HCT116 (cell line): ENCODE measurements at regions not wholly inside any gene's neighbourhood (a gene's known extent, or its start where the extent isn't known, plus 50 kb on each side); places are given as distances from the start of the nearest gene placed in this dataset.

Source experiments
- ATAC-seq: fragments of 200-7000 bp; cut with Tn5 transposase; 2 replicates; pipeline ENCODE4 v1.9.1; 2020; ENCODE audit warnings: mild to moderate bottlenecking, moderate library complexity
- BruUV-seq: library from RNA; stranded (reverse); fragments of 400-500 nt; replicated peaks from 2 replicates; lab custom pipeline; 2021; lab: Mats Ljungman, UMichigan
- CTCF ChIA-PET: fragments of 300-600 bp; sonication (Branson Sonifier 250); formaldehyde crosslinking; loops from one replicate; lab custom pipeline; 2021; ENCODE audit warnings: antibody characterized with exemption; lab: Charles Lee
- POLR2A ChIA-PET: fragments of 300-600, 350-600 bp; sonication (Branson Sonifier 250); formaldehyde crosslinking; loops from one replicate; lab custom pipeline; 2021; ENCODE audit warnings: antibody characterized with exemption; lab: Charles Lee
- RAD21 ChIA-PET, 2 experiments: fragments of 300-600 bp; sonication (Branson Sonifier 250); formaldehyde crosslinking; loops; one replicate each; lab custom pipeline; 2023; ENCODE audit warnings: low total read pairs in 2 of 2; ENCODE audit not compliant: uncharacterized antibody in 2 of 2, unreplicated experiment in 2 of 2, low non-redundant PET in 1 of 2; lab: Charles Lee
- DNase-seq: peaks from one replicate; pipeline ENCODE4 v3.0.0-alpha.2; 2010; ENCODE audit warnings: low read depth, low spot score
- H2AFZ ChIP-seq: fragments of 200-600 bp; shearing (Covaris generic), sonication (generic); 2 replicates; pipeline ENCODE4 v1.6.1; 2017; ENCODE audit warnings: low read depth, mixed run types, mixed read lengths, antibody characterized with exemption, low read length; ENCODE audit not compliant: poor library complexity, severe bottlenecking
- H3K27ac ChIP-seq: 2 replicates; pipeline ENCODE4 v1.5.1; 2012; ENCODE audit warnings: low read depth, low read length
- H3K27me3 ChIP-seq: fragments of 200-600 bp; sonication (generic); 2 replicates; pipeline ENCODE4 v1.6.1; 2016; ENCODE audit warnings: mixed run types, low read length, mixed read lengths; ENCODE audit not compliant: insufficient read depth
- H3K36me3 ChIP-seq, 2 experiments: fragments of 200-500 bp in 1 of 2; fragments of 200-600 bp in 1 of 2; sonication (Bioruptor generic) in 1 of 2; sonication (generic) in 1 of 2; 2 replicates each; pipeline versions ENCODE4 v1.5.1 to v1.6.1; 2014 to 2016; ENCODE audit warnings: low read length in 2 of 2, inconsistent platforms in 1 of 2, mixed read lengths in 1 of 2, mixed run types in 1 of 2; ENCODE audit not compliant: insufficient read depth in 2 of 2, control insufficient read depth in 1 of 2
- H3K4me1 ChIP-seq, 2 experiments: fragments of 200-600 bp in 1 of 2; sonication (generic) in 1 of 2; 2 replicates each; pipeline versions ENCODE4 v1.5.1 to v1.6.1; 2012 to 2017; ENCODE audit warnings: low read length in 2 of 2, inconsistent platforms in 1 of 2, mild to moderate bottlenecking in 1 of 2, mixed read lengths in 1 of 2, mixed run types in 1 of 2, moderate library complexity in 1 of 2; ENCODE audit not compliant: insufficient read depth in 2 of 2, control insufficient read depth in 1 of 2
- H3K4me2 ChIP-seq: fragments of 200-600 bp; sonication (generic); 2 replicates; pipeline ENCODE4 v1.6.1; 2017; ENCODE audit warnings: mixed run types, low read length, mixed read lengths
- H3K4me3 ChIP-seq, 2 experiments: fragments of 200-600 bp in 1 of 2; sonication (generic) in 1 of 2; replicated peaks in 1 of 2; 2 replicates each; pipeline ENCODE4 v1.5.1; 2011 to 2016; ENCODE audit warnings: low read length in 2 of 2, control low read depth in 1 of 2, low read depth in 1 of 2, mild to moderate bottlenecking in 1 of 2, mixed read lengths in 1 of 2, mixed run types in 1 of 2
- H3K79me2 ChIP-seq: fragments of 200-600 bp; sonication (generic); 2 replicates; pipeline ENCODE4 v1.6.1; 2017; ENCODE audit warnings: mild to moderate bottlenecking, mixed run types, low read length, moderate library complexity, mixed read lengths; ENCODE audit not compliant: insufficient read depth
- H3K9ac ChIP-seq: fragments of 200-600 bp; sonication (generic); 2 replicates; pipeline ENCODE4 v1.6.1; 2016; ENCODE audit warnings: low read length, mixed read lengths
- H3K9me2 ChIP-seq: fragments of 200-600 bp; sonication (generic), shearing (Covaris generic); 2 replicates; pipeline ENCODE4 v1.6.1; 2017; ENCODE audit warnings: mixed run types, mild to moderate bottlenecking, moderate library complexity; ENCODE audit not compliant: insufficient read depth
- H3K9me3 ChIP-seq, 2 experiments: fragments of 200-500 bp in 1 of 2; fragments of 200-600 bp in 1 of 2; sonication (Bioruptor generic) in 1 of 2; sonication (generic) in 1 of 2; 2 replicates each; pipeline ENCODE4 v1.6.1; 2014 to 2017; ENCODE audit warnings: low read length in 2 of 2, mixed read lengths in 2 of 2, inconsistent platforms in 1 of 2, low read depth in 1 of 2, mild to moderate bottlenecking in 1 of 2, mixed run types in 1 of 2, moderate library complexity in 1 of 2; ENCODE audit not compliant: control insufficient read depth in 1 of 2, insufficient read depth in 1 of 2
- H4K20me1 ChIP-seq: fragments of 200-600 bp; sonication (generic), shearing (Covaris generic); 2 replicates; pipeline ENCODE4 v1.6.1; 2017; ENCODE audit warnings: mixed run types, mild to moderate bottlenecking, moderate library complexity; ENCODE audit not compliant: insufficient read depth
- ATF3 ChIP-seq: IDR thresholded peaks from 2 replicates; pipeline ENCODE4 v1.6.1; 2012
- CEBPB ChIP-seq: IDR thresholded peaks from 2 replicates; pipeline ENCODE4 v1.6.1; 2012; ENCODE audit warnings: low read depth
- CTCF ChIP-seq, 3 experiments: fragments of 200-600 bp in 1 of 3; sonication (generic) in 1 of 3; IDR thresholded peaks in 2 of 3; conservative IDR thresholded peaks in 1 of 3; 2 replicates each; pipeline ENCODE4 v1.5.1; 2012 to 2017; ENCODE audit warnings: low read depth in 2 of 3, low read length in 2 of 3, antibody characterized with exemption in 1 of 3, borderline replicate concordance in 1 of 3, control low read depth in 1 of 3, mild to moderate bottlenecking in 1 of 3, mixed read lengths in 1 of 3, mixed run types in 1 of 3, moderate library complexity in 1 of 3; ENCODE audit not compliant: insufficient read depth in 1 of 3
- EGR1 ChIP-seq: IDR thresholded peaks from 2 replicates; pipeline ENCODE4 v1.6.1; 2012; ENCODE audit warnings: low read depth
- ELF1 ChIP-seq: IDR thresholded peaks from 2 replicates; pipeline ENCODE4 v1.6.1; 2012; ENCODE audit warnings: low read depth, borderline replicate concordance
- EZH2 ChIP-seq: fragments of 200-600 bp; sonication (generic); IDR thresholded peaks from 2 replicates; pipeline ENCODE4 v1.6.1; 2017; ENCODE audit warnings: antibody characterized with exemption, mixed run types
- EZH2phosphoT487 ChIP-seq: fragments of 200-600 bp; IDR thresholded peaks from 2 replicates; pipeline ENCODE4 v1.6.1; 2018; ENCODE audit warnings: antibody characterized with exemption, borderline replicate concordance
- FOSL1 ChIP-seq: IDR thresholded peaks from 2 replicates; pipeline ENCODE4 v1.6.1; 2012; ENCODE audit warnings: low read depth
- JUND ChIP-seq: IDR thresholded peaks from 2 replicates; pipeline ENCODE4 v1.6.1; 2012
- POLR2A ChIP-seq: IDR thresholded peaks from 2 replicates; pipeline ENCODE4 v1.7.0; 2011; ENCODE audit warnings: borderline replicate concordance; ENCODE audit not compliant: insufficient read depth, insufficient read length; ENCODE audit errors: extremely low read depth
- POLR2AphosphoS5 ChIP-seq: IDR thresholded peaks from 2 replicates; pipeline ENCODE4 v1.6.1; 2011; ENCODE audit warnings: mild to moderate bottlenecking, low read depth, low read length, moderate library complexity
- REST ChIP-seq: IDR thresholded peaks from 2 replicates; pipeline ENCODE4 v1.6.1; 2012; ENCODE audit warnings: low read depth
- SIN3A ChIP-seq: IDR thresholded peaks from 2 replicates; pipeline ENCODE4 v1.6.1; 2012; ENCODE audit warnings: low read depth
- SP1 ChIP-seq: IDR thresholded peaks from 2 replicates; pipeline ENCODE4 v1.6.1; 2012; ENCODE audit warnings: low read depth
- SRF ChIP-seq: IDR thresholded peaks from 2 replicates; pipeline ENCODE4 v1.6.1; 2012; ENCODE audit warnings: low read depth
- YY1 ChIP-seq: IDR thresholded peaks from 2 replicates; pipeline ENCODE4 v1.6.1; 2011; ENCODE audit warnings: low read length, low read depth, moderate library complexity, mild to moderate bottlenecking; ENCODE audit not compliant: insufficient replicate concordance; ENCODE audit errors: extremely low read depth
- ZNF274 ChIP-seq: fragments of 200-500 bp; sonication (Bioruptor generic); IDR thresholded peaks from 2 replicates; pipeline ENCODE4 v1.6.1; 2014; ENCODE audit warnings: mild to moderate bottlenecking, low read depth, low read length, inconsistent platforms
- intact Hi-C: fragments of 100-400 bp; cut with micrococcal nuclease; formaldehyde crosslinking; loops from 2 replicates; pipeline ENCODE4 v1.10.0; 2022
- TF ChIP-seq, protein P1 (sequence below): IDR thresholded peaks from 2 replicates; pipeline ENCODE4 v1.6.1; 2011; ENCODE audit warnings: mild to moderate bottlenecking, low read length, moderate library complexity; ENCODE audit not compliant: insufficient replicate concordance; ENCODE audit errors: extremely low read depth
- TF ChIP-seq, protein P2 (sequence below): IDR thresholded peaks from 2 replicates; pipeline ENCODE4 v1.6.1; 2012

GRCh38 chr6:67131827-67132226, 1424.8 kb upstream of the EYS start:
- H3K4me3 ChIP-seq: no peak overlapping the region
- no peak overlapping the region for H3K9ac ChIP-seq
- H3K9me2 ChIP-seq: no peaks in the 10 kb centered on the region
- RAD21 ChIA-PET: no interaction called here
- ATAC-seq (no peak), DNase-seq (no peak)
- no peaks in the 10 kb centered on the region for H3K36me3 ChIP-seq
- H2AFZ ChIP-seq: no peak overlapping the region
- H3K79me2 ChIP-seq: no peaks in the 10 kb centered on the region
- H3K27ac ChIP-seq: no peak overlapping the region
- no peaks in the 10 kb centered on the region for H3K4me1 ChIP-seq
- peaks cover 19% of the 10 kb centered on the region in 2 experiments; a peak in 2 of 4 replicates for H3K9me3 ChIP-seq
- no peak overlapping the region for H3K4me2 ChIP-seq
- intact Hi-C loops: no loop called here
- no peak for TF ChIP-seq ELF1
- TF ChIP-seq ZNF274: no peak
- no peak for TF ChIP-seq ATF3
- no peak for TF ChIP-seq POLR2AphosphoS5
- no peak for TF ChIP-seq EZH2
- no peak for TF ChIP-seq SRF
- TF ChIP-seq YY1: no peak
- TF ChIP-seq SP1: no peak
- no peak for TF ChIP-seq EGR1
- TF ChIP-seq, protein P1, sequence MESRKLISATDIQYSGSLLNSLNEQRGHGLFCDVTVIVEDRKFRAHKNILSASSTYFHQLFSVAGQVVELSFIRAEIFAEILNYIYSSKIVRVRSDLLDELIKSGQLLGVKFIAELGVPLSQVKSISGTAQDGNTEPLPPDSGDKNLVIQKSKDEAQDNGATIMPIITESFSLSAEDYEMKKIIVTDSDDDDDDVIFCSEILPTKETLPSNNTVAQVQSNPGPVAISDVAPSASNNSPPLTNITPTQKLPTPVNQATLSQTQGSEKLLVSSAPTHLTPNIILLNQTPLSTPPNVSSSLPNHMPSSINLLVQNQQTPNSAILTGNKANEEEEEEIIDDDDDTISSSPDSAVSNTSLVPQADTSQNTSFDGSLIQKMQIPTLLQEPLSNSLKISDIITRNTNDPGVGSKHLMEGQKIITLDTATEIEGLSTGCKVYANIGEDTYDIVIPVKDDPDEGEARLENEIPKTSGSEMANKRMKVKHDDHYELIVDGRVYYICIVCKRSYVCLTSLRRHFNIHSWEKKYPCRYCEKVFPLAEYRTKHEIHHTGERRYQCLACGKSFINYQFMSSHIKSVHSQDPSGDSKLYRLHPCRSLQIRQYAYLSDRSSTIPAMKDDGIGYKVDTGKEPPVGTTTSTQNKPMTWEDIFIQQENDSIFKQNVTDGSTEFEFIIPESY: no peak
- no peak for TF ChIP-seq JUND
- TF ChIP-seq REST: no peak
- TF ChIP-seq POLR2A: no peak
- TF ChIP-seq CEBPB: no peak
- TF ChIP-seq, protein P2, sequence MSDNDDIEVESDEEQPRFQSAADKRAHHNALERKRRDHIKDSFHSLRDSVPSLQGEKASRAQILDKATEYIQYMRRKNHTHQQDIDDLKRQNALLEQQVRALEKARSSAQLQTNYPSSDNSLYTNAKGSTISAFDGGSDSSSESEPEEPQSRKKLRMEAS: no peak
- no peak for TF ChIP-seq SIN3A
- TF ChIP-seq EZH2phosphoT487: no peak
- TF ChIP-seq CTCF (IDR thresholded peaks at IDR 0.05 in 2 of 3, conservative IDR thresholded peaks at IDR 0.05 in 1 of 3; ENCODE audit: borderline replicate concordance in 1 of 3, insufficient read depth in 1 of 3, low read depth in 2 of 3, low read length in 2 of 3): no peak
- TF ChIP-seq FOSL1: no peak
- POLR2A ChIA-PET: no interaction called here
- CTCF ChIA-PET: no interaction called here
- H3K27me3 ChIP-seq: no peaks in the 10 kb centered on the region
- BruUV-seq: no TSS peak
- no peaks in the 10 kb centered on the region for H4K20me1 ChIP-seq
